Endodermal cell (in vitro differentiated cells): ENCODE measurements at regions not wholly inside any gene's neighbourhood (a gene's known extent, or its start where the extent isn't known, plus 50 kb on each side); places are given as distances from the start of the nearest gene placed in this dataset.

Experiments
- DNase-seq: peaks from one replicate; pipeline ENCODE4 v3.0.0-alpha.2; 2017
- H3K27ac ChIP-seq: 2 replicates; pipeline ENCODE4 v1.5.1; 2013; ENCODE audit warnings: mild to moderate bottlenecking, low read depth, low read length, moderate library complexity
- H3K27me3 ChIP-seq: 2 replicates; pipeline ENCODE4 v1.6.1; 2013; ENCODE audit warnings: mild to moderate bottlenecking, low read length, moderate library complexity; ENCODE audit not compliant: insufficient read depth, control insufficient read depth, poor library complexity, severe bottlenecking
- H3K36me3 ChIP-seq: 2 replicates; pipeline ENCODE4 v1.7.0; 2013; ENCODE audit warnings: mild to moderate bottlenecking, low read length, moderate library complexity; ENCODE audit not compliant: control insufficient read depth, insufficient read depth
- H3K4me1 ChIP-seq: one replicate; pipeline ENCODE4 v1.7.0; 2013; ENCODE audit warnings: low read length; ENCODE audit not compliant: control insufficient read depth, insufficient read depth
- H3K4me3 ChIP-seq: 2 replicates; pipeline ENCODE4 v1.5.1; 2013; ENCODE audit warnings: mild to moderate bottlenecking, low read length, moderate library complexity
- H3K9ac ChIP-seq: 2 replicates; pipeline ENCODE4 v1.6.1; 2013; ENCODE audit warnings: mild to moderate bottlenecking, low read length, moderate library complexity; ENCODE audit not compliant: poor library complexity, severe bottlenecking; ENCODE audit errors: extremely low read depth
- H3K9me3 ChIP-seq: 2 replicates; pipeline ENCODE4 v1.6.1; 2013; ENCODE audit warnings: mild to moderate bottlenecking, low read length, moderate library complexity; ENCODE audit not compliant: control insufficient read depth
- H3K27ac Mint-ChIP-seq: 2 replicates; pipeline ENCODE4 v1.8.0; 2020; ENCODE audit warnings: mixed read lengths
- H3K27me3 Mint-ChIP-seq: 2 replicates; pipeline ENCODE4 v1.8.0; 2021; ENCODE audit warnings: mild to moderate bottlenecking, mixed read lengths; ENCODE audit not compliant: insufficient read depth
- H3K36me3 Mint-ChIP-seq: 2 replicates; pipeline ENCODE4 v1.8.0; 2020; ENCODE audit warnings: low read depth, mixed read lengths
- H3K4me1 Mint-ChIP-seq: 2 replicates; pipeline ENCODE4 v1.8.0; 2020; ENCODE audit warnings: mixed read lengths
- H3K4me3 Mint-ChIP-seq: 2 replicates; pipeline ENCODE4 v1.8.0; 2020; ENCODE audit warnings: mild to moderate bottlenecking, moderate library complexity, mixed read lengths
- H3K9me3 Mint-ChIP-seq: 2 replicates; pipeline ENCODE4 v1.8.0; 2020; ENCODE audit warnings: mild to moderate bottlenecking, mixed read lengths
- CTCF ChIP-seq: fragments of 200-600 bp; sonication (generic); conservative IDR thresholded peaks from 2 replicates; pipeline ENCODE4 v1.5.0; 2021; ENCODE audit warnings: antibody characterized with exemption, mild to moderate bottlenecking
- WGBS, 2 experiments: methylation state at CpG; one replicate each; pipeline versions ENCODE4 v1.1.5 to v1.1.7; 2013; ENCODE audit warnings: missing lambda C conversion rate in 2 of 2, mixed read lengths in 1 of 2; ENCODE audit not compliant: insufficient coverage in 1 of 2, insufficient read length in 1 of 2; 5-methylcytosine and 5-hydroxymethylcytosine counted together

GRCh38 chr4:74598611-74599325 lies 153.8 kb downstream of the AREG start:
- Histone ChIP-seq H3K9ac (no peak overlapping the region), H3K4me3 (no peak overlapping the region), H3K27ac (no peak overlapping the region), H3K36me3 (no peaks in the 10 kb centered on the region), H3K9me3 (peaks cover 18% of the 10 kb centered on the region), H3K4me1 (no peaks in the 10 kb centered on the region), H3K27me3 (no peaks in the 10 kb centered on the region)
- peaks cover 1% of the 10 kb centered on the region for H3K27me3 Mint-ChIP-seq
- peaks cover 27% of the 10 kb centered on the region for H3K9me3 Mint-ChIP-seq
- no peak for DNase-seq
- 95 to 100% methylated on average over 1 to 3 of the region's 4 CpGs for WGBS, 2 experiments
- no peak overlapping the region for H3K27ac Mint-ChIP-seq
- H3K4me1 Mint-ChIP-seq = peaks cover 4% of the 10 kb centered on the region
- no peaks in the 10 kb centered on the region for H3K36me3 Mint-ChIP-seq
- no peak for TF ChIP-seq CTCF
- no peak overlapping the region for H3K4me3 Mint-ChIP-seq

- no peak overlapping the region for H3K9ac ChIP-seq
- H3K27ac ChIP-seq = no peak overlapping the region
- peaks cover 5% of the 10 kb centered on the region for H3K9me3 Mint-ChIP-seq
- 96% methylated on average over 3 of the region's 3 CpGs for WGBS, 2 experiments
- peaks cover 4% of the 10 kb centered on the region for H3K9me3 ChIP-seq
- no peak for DNase-seq
- no peak for TF ChIP-seq CTCF
- no peak overlapping the region for H3K4me3 ChIP-seq
- no peaks in the 10 kb centered on the region for H3K36me3 Mint-ChIP-seq
- H3K27ac Mint-ChIP-seq = no peak overlapping the region
- peaks cover 1% of the 10 kb centered on the region for H3K4me1 ChIP-seq
- peaks cover 10% of the 10 kb centered on the region for H3K4me1 Mint-ChIP-seq
- H3K27me3 ChIP-seq = no peaks in the 10 kb centered on the region
- H3K36me3 ChIP-seq = no peaks in the 10 kb centered on the region
- no peak overlapping the region for H3K4me3 Mint-ChIP-seq
- H3K27me3 Mint-ChIP-seq = peaks cover 1% of the 10 kb centered on the region
Measured at GRCh38 chr4:74603186-74603585, 158.2 kb downstream of the AREG start.

- Histone ChIP-seq H3K4me3 (peak overlapping the region; percentile 31), H3K36me3 (no peaks in the 10 kb centered on the region), H3K27me3 (peaks cover 43% of the 10 kb centered on the region), H3K27ac (no peak overlapping the region), H3K4me1 (peaks cover 6% of the 10 kb centered on the region), H3K9me3 (no peaks in the 10 kb centered on the region), H3K9ac (no peak overlapping the region)
- WGBS, 2 experiments = 93% methylated on average over 2 of the region's 2 CpGs; no CpG with 5 or more reads in 1 of the 2 experiments
- peaks cover 17% of the 10 kb centered on the region for H3K4me1 Mint-ChIP-seq
- no peaks in the 10 kb centered on the region for H3K36me3 Mint-ChIP-seq
- H3K27me3 Mint-ChIP-seq = peaks cover 36% of the 10 kb centered on the region
- DNase-seq = no peak
- no peak overlapping the region for H3K4me3 Mint-ChIP-seq
- H3K27ac Mint-ChIP-seq = no peak overlapping the region
- no peak for TF ChIP-seq CTCF
- H3K9me3 Mint-ChIP-seq = no peaks in the 10 kb centered on the region
Measured at GRCh38 chr4:74608151-74608949, 163.4 kb downstream of the AREG start.
